ENCODE measurements at regions not wholly inside any gene's neighbourhood (a gene's known extent, or its start where the extent isn't known, plus 50 kb on each side); places are given as distances from the start of the nearest gene placed in this dataset.

DNA sequence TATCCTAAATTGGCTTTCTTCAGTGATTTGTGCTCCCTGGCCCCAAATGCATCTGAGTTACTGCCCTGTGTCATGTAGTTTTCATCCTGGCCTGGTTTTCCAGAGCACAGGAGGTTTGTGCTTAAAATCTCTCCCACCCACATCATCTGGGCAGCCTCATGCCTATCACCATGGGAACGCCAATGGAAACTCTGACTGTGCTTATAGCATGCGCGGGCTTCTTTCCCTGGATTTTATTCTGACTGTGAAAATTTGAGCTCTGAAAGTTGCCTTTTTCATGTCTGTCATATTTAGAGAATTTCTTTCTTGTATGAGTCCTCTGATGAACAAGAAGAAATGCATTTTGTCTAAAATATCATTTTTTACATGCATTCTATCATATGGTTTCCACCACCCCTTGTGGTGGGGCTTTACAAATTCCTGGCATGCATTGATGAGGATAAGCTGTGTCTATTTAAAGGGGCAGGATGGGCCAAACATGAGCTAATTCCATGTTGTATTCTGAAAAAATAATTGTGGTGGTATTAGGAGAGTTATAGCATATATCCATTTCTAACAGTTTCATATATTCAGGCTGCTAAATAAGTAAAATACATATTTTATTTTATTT, 55.1 kb downstream of the IRAG1 start:
- TF ChIP-seq POLR2AphosphoS5 (IDR thresholded peaks at IDR 0.05; ENCODE audit: low read depth, low read length), result no peak
- no peak for TF ChIP-seq POU2F2 (IDR thresholded peaks at IDR 0.05; ENCODE audit: low read depth, low read length)
- TF ChIP-seq TAF1 (IDR thresholded peaks at IDR 0.05; ENCODE audit: low read depth, low read length), result no peak

All from GM12891 (cell line).